Caco-2 (cell line): ENCODE measurements at regions not wholly inside any gene's neighbourhood (a gene's known extent, or its start where the extent isn't known, plus 50 kb on each side); places are given as distances from the start of the nearest gene placed in this dataset.

ENCODE experiments used
- BruUV-seq: library from RNA; stranded (reverse); fragments of 400-500 nt; replicated peaks from 2 replicates; lab custom pipeline; 2021; lab: Mats Ljungman, UMichigan
- CTCF ChIA-PET: fragments of 300-600 bp; sonication (Branson Sonifier 250); formaldehyde crosslinking; loops from one replicate; lab custom pipeline; 2022; ENCODE audit warnings: antibody characterized with exemption; lab: Charles Lee
- POLR2A ChIA-PET: fragments of 300-600 bp; sonication (Branson Sonifier 250); formaldehyde crosslinking; loops from one replicate; lab custom pipeline; 2022; ENCODE audit warnings: antibody characterized with exemption; lab: Charles Lee
- DNase-seq, 2 experiments: peaks; one replicate each; pipeline versions ENCODE4 v3.0.0 to v3.0.0-alpha.2; 2020 to 2022
- H3K27me3 ChIP-seq: replicated peaks from 2 replicates; pipeline ENCODE4 v1.6.0; 2011; ENCODE audit warnings: low read length; ENCODE audit not compliant: control insufficient read depth, insufficient read depth
- H3K36me3 ChIP-seq: 2 replicates; pipeline ENCODE4 v1.5.1; 2011; ENCODE audit warnings: low read length; ENCODE audit not compliant: control insufficient read depth, insufficient read depth
- H3K4me1 ChIP-seq: fragments of 250-450 bp; sonication (Bioruptor Pico); 2 replicates; pipeline ENCODE4 v1.5.1; 2020; ENCODE audit warnings: mild to moderate bottlenecking
- H3K4me3 ChIP-seq: 2 replicates; pipeline ENCODE4 v1.5.1; 2011; ENCODE audit warnings: low read depth, mild to moderate bottlenecking, control low read depth, low read length
- H3K9me3 ChIP-seq: fragments of 250-450 bp; sonication (Bioruptor Pico); 2 replicates; pipeline ENCODE4 v1.5.1; 2020; ENCODE audit warnings: mild to moderate bottlenecking, moderate library complexity
- H3K27ac Mint-ChIP-seq: one replicate; pipeline ENCODE4 v1.8.0; 2022; ENCODE audit warnings: mixed read lengths; ENCODE audit not compliant: unreplicated experiment
- H3K27me3 Mint-ChIP-seq: one replicate; pipeline ENCODE4 v1.8.0; 2022; ENCODE audit warnings: mixed read lengths; ENCODE audit not compliant: insufficient read depth, unreplicated experiment
- H3K36me3 Mint-ChIP-seq: one replicate; pipeline ENCODE4 v1.8.0; 2022; ENCODE audit warnings: mild to moderate bottlenecking, mixed read lengths; ENCODE audit not compliant: insufficient read depth, unreplicated experiment
- H3K4me1 Mint-ChIP-seq: one replicate; pipeline ENCODE4 v1.8.0; 2022; ENCODE audit warnings: low read depth, mixed read lengths; ENCODE audit not compliant: unreplicated experiment
- H3K4me3 Mint-ChIP-seq: one replicate; pipeline ENCODE4 v1.8.0; 2022; ENCODE audit warnings: mild to moderate bottlenecking, moderate library complexity, mixed read lengths; ENCODE audit not compliant: unreplicated experiment
- H3K9me3 Mint-ChIP-seq: one replicate; pipeline ENCODE4 v1.8.0; 2022; ENCODE audit warnings: mixed read lengths; ENCODE audit not compliant: unreplicated experiment
- intact Hi-C: fragments of 100-400 bp; cut with micrococcal nuclease; formaldehyde crosslinking; loops from one replicate; pipeline ENCODE4 v1.10.0; 2022; ENCODE audit not compliant: unreplicated experiment
- TF ChIP-seq, protein P1 (sequence below), 2 experiments: fragments of 200-600 bp in 1 of 2; IDR thresholded peaks; 1 replicate in 1 of 2; 2 replicates in 1 of 2; pipeline versions ENCODE4 v1.5.1 to v1.8.0; 2011 to 2022; ENCODE audit warnings: antibody characterized with exemption in 1 of 2, control low read depth in 1 of 2, inconsistent platforms in 1 of 2, low read depth in 1 of 2, low read length in 1 of 2, mild to moderate bottlenecking in 1 of 2, moderate library complexity in 1 of 2; ENCODE audit not compliant: insufficient read depth in 1 of 2, severe bottlenecking in 1 of 2, unreplicated experiment in 1 of 2

- BruUV-seq, result no TSS peak
- H3K27me3 Mint-ChIP-seq, result no peaks in the 10 kb centered on the region
- Histone ChIP-seq H3K9me3 (no peaks in the 10 kb centered on the region), H3K36me3 (no peaks in the 10 kb centered on the region), H3K4me3 (no peak overlapping the region), H3K4me1 (no peaks in the 10 kb centered on the region), H3K27me3 (no peaks in the 10 kb centered on the region)
- ChIA-PET CTCF (no interaction called here), POLR2A (no interaction called here)
- TF ChIP-seq, protein P1, sequence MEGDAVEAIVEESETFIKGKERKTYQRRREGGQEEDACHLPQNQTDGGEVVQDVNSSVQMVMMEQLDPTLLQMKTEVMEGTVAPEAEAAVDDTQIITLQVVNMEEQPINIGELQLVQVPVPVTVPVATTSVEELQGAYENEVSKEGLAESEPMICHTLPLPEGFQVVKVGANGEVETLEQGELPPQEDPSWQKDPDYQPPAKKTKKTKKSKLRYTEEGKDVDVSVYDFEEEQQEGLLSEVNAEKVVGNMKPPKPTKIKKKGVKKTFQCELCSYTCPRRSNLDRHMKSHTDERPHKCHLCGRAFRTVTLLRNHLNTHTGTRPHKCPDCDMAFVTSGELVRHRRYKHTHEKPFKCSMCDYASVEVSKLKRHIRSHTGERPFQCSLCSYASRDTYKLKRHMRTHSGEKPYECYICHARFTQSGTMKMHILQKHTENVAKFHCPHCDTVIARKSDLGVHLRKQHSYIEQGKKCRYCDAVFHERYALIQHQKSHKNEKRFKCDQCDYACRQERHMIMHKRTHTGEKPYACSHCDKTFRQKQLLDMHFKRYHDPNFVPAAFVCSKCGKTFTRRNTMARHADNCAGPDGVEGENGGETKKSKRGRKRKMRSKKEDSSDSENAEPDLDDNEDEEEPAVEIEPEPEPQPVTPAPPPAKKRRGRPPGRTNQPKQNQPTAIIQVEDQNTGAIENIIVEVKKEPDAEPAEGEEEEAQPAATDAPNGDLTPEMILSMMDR (IDR thresholded peaks at IDR 0.05; ENCODE audit: insufficient read depth in 1 of 2, low read depth in 1 of 2, low read length in 1 of 2, severe bottlenecking in 1 of 2, unreplicated experiment in 1 of 2), result no peak
- no peaks in the 10 kb centered on the region for H3K4me1 Mint-ChIP-seq
- intact Hi-C loops, result no loop called here
- H3K36me3 Mint-ChIP-seq, result no peaks in the 10 kb centered on the region
- no peak overlapping the region for H3K27ac Mint-ChIP-seq
- no peak overlapping the region for H3K4me3 Mint-ChIP-seq
- no peak for DNase-seq
- no peaks in the 10 kb centered on the region for H3K9me3 Mint-ChIP-seq
Measured at GRCh38 chr3:164095949-164096348, 982.3 kb downstream of the SI start.

DNA sequence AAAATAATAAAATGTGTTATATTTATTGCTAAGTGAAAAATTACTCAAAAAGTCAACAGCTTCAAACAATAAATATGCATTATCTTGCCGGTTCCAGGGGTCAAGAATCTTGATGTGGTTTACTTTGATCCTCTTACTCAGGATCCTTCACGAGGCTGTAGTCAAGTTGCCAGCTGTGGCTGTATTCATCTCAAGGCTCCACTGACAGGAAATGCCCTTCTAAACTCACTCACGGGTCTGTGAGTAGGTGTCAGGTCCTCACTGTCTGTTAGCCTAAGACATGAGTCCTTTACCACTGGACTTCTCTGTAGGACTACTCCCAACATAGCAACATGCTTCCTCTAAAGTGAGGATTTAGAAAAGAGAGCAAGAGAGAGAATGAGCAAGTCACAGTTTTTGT is 983.0 kb downstream of the SI start:
- H3K4me3 Mint-ChIP-seq, result no peak overlapping the region
- BruUV-seq, result no TSS peak
- DNase-seq, result no peak
- no peaks in the 10 kb centered on the region for H3K9me3 Mint-ChIP-seq
- Histone ChIP-seq H3K9me3 (no peaks in the 10 kb centered on the region), H3K4me1 (no peaks in the 10 kb centered on the region), H3K27me3 (no peaks in the 10 kb centered on the region), H3K36me3 (no peaks in the 10 kb centered on the region), H3K4me3 (no peak overlapping the region)
- intact Hi-C loops, result no loop called here
- TF ChIP-seq, protein P1 (IDR thresholded peaks at IDR 0.05; ENCODE audit: insufficient read depth in 1 of 2, low read depth in 1 of 2, low read length in 1 of 2, severe bottlenecking in 1 of 2, unreplicated experiment in 1 of 2), result no peak
- no peaks in the 10 kb centered on the region for H3K27me3 Mint-ChIP-seq
- ChIA-PET POLR2A (no interaction called here), CTCF (no interaction called here)
- H3K4me1 Mint-ChIP-seq, result no peaks in the 10 kb centered on the region
- H3K27ac Mint-ChIP-seq, result no peak overlapping the region
- H3K36me3 Mint-ChIP-seq, result no peaks in the 10 kb centered on the region

DNA sequence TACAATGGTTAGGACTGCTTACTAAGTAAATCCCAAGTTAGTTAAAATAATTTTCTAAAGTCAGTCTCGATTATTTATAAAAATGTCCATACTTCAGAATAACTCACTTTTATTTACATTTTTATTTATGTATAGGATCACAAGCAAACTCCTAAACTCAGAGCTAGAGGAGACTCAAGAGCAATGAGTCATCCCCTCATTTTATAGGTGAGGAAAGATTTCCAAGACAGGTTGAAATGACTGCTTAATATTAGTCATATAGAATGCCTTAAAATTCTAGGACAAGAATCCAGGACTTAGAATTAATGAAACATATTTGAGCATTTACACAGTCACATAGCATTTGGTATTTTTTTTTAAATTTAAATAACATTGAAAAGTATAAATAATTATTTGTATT is 983.8 kb downstream of the SI start:
- Mint-ChIP-seq H3K9me3 (no peaks in the 10 kb centered on the region), H3K4me1 (no peaks in the 10 kb centered on the region), H3K27ac (no peak overlapping the region), H3K4me3 (no peak overlapping the region), H3K36me3 (no peaks in the 10 kb centered on the region), H3K27me3 (no peaks in the 10 kb centered on the region)
- no peak for DNase-seq
- ChIA-PET CTCF (no interaction called here), POLR2A (no interaction called here)
- intact Hi-C loops, result no loop called here
- no peaks in the 10 kb centered on the region for H3K4me1 ChIP-seq
- no peaks in the 10 kb centered on the region for H3K9me3 ChIP-seq
- H3K36me3 ChIP-seq, result no peaks in the 10 kb centered on the region
- no TSS peak for BruUV-seq
- H3K4me3 ChIP-seq, result no peak overlapping the region
- TF ChIP-seq, protein P1 (IDR thresholded peaks at IDR 0.05; ENCODE audit: insufficient read depth in 1 of 2, low read depth in 1 of 2, low read length in 1 of 2, severe bottlenecking in 1 of 2, unreplicated experiment in 1 of 2), result no peak
- no peaks in the 10 kb centered on the region for H3K27me3 ChIP-seq
